ENCODE measurements at regions not wholly inside any gene's neighbourhood (a gene's known extent, or its start where the extent isn't known, plus 50 kb on each side); places are given as distances from the start of the nearest gene placed in this dataset.

GRCh38 chr15:29612701-29613100 is 209.6 kb downstream of the TJP1 start:
- intact Hi-C loops (cut with DNase I) = no loop called here
- DNase-seq (ENCODE audit: low spot score) (no peak), ATAC-seq (no peak)

GRCh38 chr15:29612096-29612495 is 210.2 kb downstream of the TJP1 start:
- ATAC-seq (no peak), DNase-seq (ENCODE audit: low spot score) (no peak)
- intact Hi-C loops (cut with DNase I) = no loop called here

- ATAC-seq (no peak), DNase-seq (ENCODE audit: low spot score) (no peak)
- intact Hi-C loops (cut with DNase I) = no loop called here
Measured at GRCh38 chr15:29611057-29611456, 211.2 kb downstream of the TJP1 start.

GRCh38 chr15:29601811-29602210 is 220.5 kb downstream of the TJP1 start:
- intact Hi-C loops (cut with DNase I) = loop anchor here (10.0 kb wide), 1 partner anchor 63 kb away; no protein-coding TSS in a partner anchor
- DNase-seq (ENCODE audit: low spot score) (no peak), ATAC-seq (no peak)

- intact Hi-C loops (cut with DNase I) = loop anchor here (10.0 kb wide), 1 partner anchor 65 kb away; no protein-coding TSS in a partner anchor
- no peak for ATAC-seq
Measured at GRCh38 chr15:29600262-29600661, 222.0 kb downstream of the TJP1 start.

GRCh38 chr15:29596266-29596665 is 226.0 kb downstream of the TJP1 start:
- intact Hi-C loops (cut with DNase I) = no loop called here
- no peak for DNase-seq (ENCODE audit: low spot score)
- ATAC-seq = no peak

More at GRCh38 chr15:29600262-29600661, 222.0 kb downstream of the TJP1 start:
- DNase-seq (ENCODE audit: low spot score) = no peak

- intact Hi-C loops (cut with DNase I) = no loop called here
- ATAC-seq = no peak
- DNase-seq (ENCODE audit: low spot score) = no peak
Measured at GRCh38 chr15:29593629-29594028, 228.6 kb downstream of the TJP1 start.

GRCh38 chr15:29593111-29593510 is 229.2 kb downstream of the TJP1 start:
- DNase-seq (ENCODE audit: low spot score) (no peak), ATAC-seq (no peak)
- intact Hi-C loops (cut with DNase I) = no loop called here

- intact Hi-C loops (cut with DNase I) = no loop called here
- no peak for DNase-seq (ENCODE audit: low spot score)
- no peak for ATAC-seq
Measured at GRCh38 chr15:29590701-29591100, 231.6 kb downstream of the TJP1 start.

GRCh38 chr15:29589975-29590374 is 232.3 kb downstream of the TJP1 start:
- no peak for DNase-seq (ENCODE audit: low spot score)
- ATAC-seq = no peak
- intact Hi-C loops (cut with DNase I) = no loop called here

GRCh38 chr15:29589416-29589815 is 232.9 kb downstream of the TJP1 start:
- intact Hi-C loops (cut with DNase I) = no loop called here
- no peak for ATAC-seq
- no peak for DNase-seq (ENCODE audit: low spot score)

GRCh38 chr15:29573197-29573838 is 248.9 kb downstream of the TJP1 start:
- intact Hi-C loops (cut with DNase I) = loop anchor here (5.0 kb wide), 1 partner anchor 259 kb away; no protein-coding TSS in a partner anchor
- DNase-seq (ENCODE audit: low spot score) (no peak), ATAC-seq (no peak)

- no peak for ATAC-seq
Measured at GRCh38 chr15:29571792-29572431, 250.4 kb downstream of the TJP1 start.

GRCh38 chr15:29570948-29571791 is 251.1 kb downstream of the TJP1 start:
- ATAC-seq = no peak
- intact Hi-C loops (cut with DNase I) = loop anchor here (5.0 kb wide), 1 partner anchor 261 kb away; no protein-coding TSS in a partner anchor
- no peak for DNase-seq (ENCODE audit: low spot score)

More at GRCh38 chr15:29571792-29572431, 250.4 kb downstream of the TJP1 start:
- no peak for DNase-seq (ENCODE audit: low spot score)
- intact Hi-C loops (cut with DNase I) = loop anchor here (5.0 kb wide), 1 partner anchor 260 kb away; no protein-coding TSS in a partner anchor

GRCh38 chr15:29570121-29570947 is 251.9 kb downstream of the TJP1 start:
- intact Hi-C loops (cut with DNase I) = loop anchor here (5.0 kb wide), 1 partner anchor 262 kb away; no protein-coding TSS in a partner anchor

GRCh38 chr15:29569533-29570092 is 252.7 kb downstream of the TJP1 start:
- intact Hi-C loops (cut with DNase I) = loop anchor here (5.0 kb wide), 1 partner anchor 263 kb away; no protein-coding TSS in a partner anchor
- DNase-seq (ENCODE audit: low spot score) (no peak), ATAC-seq (no peak)

More at GRCh38 chr15:29570121-29570947, 251.9 kb downstream of the TJP1 start:
- ATAC-seq = no peak
- DNase-seq (ENCODE audit: low spot score) = no peak

- intact Hi-C loops (cut with DNase I) = no loop called here
Measured at GRCh38 chr15:29568840-29569532, 253.3 kb downstream of the TJP1 start.

GRCh38 chr15:29567336-29567735 is 254.9 kb downstream of the TJP1 start:
- DNase-seq (ENCODE audit: low spot score) = no peak
- intact Hi-C loops (cut with DNase I) = no loop called here
- no peak for ATAC-seq

More at GRCh38 chr15:29568840-29569532, 253.3 kb downstream of the TJP1 start:
- ATAC-seq (no peak), DNase-seq (ENCODE audit: low spot score) (no peak)

Data from sciatic nerve (tissue), 2 donors.